Globus pallidus (tissue), 1 donor: ENCODE measurements at regions not wholly inside any gene's neighbourhood (a gene's known extent, or its start where the extent isn't known, plus 50 kb on each side); places are given as distances from the start of the nearest gene placed in this dataset.
"Not testable (repeated sequence)": the region's sequence is repeated elsewhere in the genome, so short reads cannot be mapped to it uniquely, and the experiment has no call there.

Experiments
- DNase-seq: peaks from one replicate; pipeline ENCODE4 v3.0.0-alpha.2; 2015; ENCODE audit warnings: low spot score

GRCh38 chr3:26070854-26071253 lies 281.0 kb downstream of the OXSM start:
- no peak for DNase-seq

- no peak for DNase-seq
Observed at GRCh38 chr3:26074080-26074479, 284.2 kb downstream of the OXSM start.

GRCh38 chr3:26078539-26078938 lies 288.6 kb downstream of the OXSM start:
- DNase-seq: no peak

DNA sequence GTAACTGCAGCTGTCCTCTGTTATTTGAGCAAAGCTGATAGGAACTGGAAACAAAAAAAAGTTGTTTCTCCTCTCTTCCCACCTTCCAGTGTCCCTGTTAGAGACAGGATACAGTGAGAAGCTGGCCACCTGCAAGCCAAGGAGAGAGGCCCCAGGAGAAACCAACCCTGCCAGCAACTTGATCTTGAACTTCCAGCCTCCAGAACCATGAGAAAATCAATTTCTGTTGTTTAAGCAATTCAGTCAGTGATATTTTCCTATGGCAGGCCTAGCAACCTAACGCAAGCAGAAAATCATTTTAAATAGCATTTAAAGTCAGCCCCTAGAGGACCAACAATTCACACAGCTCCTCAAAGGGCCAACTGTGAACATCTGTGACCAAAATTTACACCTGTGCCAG lies 291.3 kb downstream of the OXSM start:
- no peak for DNase-seq

- DNase-seq: no peak
Observed at GRCh38 chr3:26081806-26082205, 291.9 kb downstream of the OXSM start.

DNA sequence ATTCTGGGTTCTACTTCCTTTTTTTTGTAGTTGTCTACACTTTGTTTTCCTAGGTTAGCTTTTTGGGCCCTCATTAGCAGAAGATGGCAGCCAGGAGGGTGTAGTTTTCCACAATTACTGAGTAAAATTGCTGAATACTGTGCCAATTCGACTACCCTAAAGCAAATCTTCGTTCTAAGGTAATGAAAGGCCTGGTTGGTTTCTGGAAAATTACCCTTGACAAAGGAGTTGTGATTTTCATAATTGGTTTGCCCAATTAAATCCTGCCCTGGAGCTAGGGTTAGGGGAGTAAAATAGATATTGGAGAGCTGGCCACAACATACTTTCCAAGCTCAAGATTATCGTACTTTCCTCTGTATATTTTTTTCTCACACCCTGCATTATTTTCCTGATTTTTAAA lies 293.0 kb downstream of the OXSM start:
- DNase-seq: no peak

GRCh38 chr3:26084629-26085028 lies 294.7 kb downstream of the OXSM start:
- DNase-seq: no peak

GRCh38 chr3:26087751-26088150 lies 297.9 kb downstream of the OXSM start:
- DNase-seq: no peak

DNA sequence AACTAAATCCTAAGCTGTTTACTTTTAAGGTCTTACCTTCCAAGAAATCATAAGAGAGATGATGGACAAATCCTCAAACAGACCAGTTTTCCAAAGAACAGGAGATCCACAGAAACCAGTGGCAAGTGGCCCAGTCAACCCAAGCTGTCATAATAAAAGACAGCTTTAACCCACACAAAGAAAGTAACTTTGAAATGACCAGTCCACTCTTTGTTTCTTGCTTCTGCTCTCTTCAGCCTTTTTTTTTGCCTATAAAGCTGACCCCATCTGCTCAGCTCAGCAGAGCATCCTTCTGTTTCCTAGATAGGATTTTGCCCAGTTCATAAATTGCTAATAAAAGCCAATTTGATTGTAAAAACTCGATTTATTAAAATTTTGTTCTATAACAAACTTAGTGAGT lies 299.4 kb downstream of the OXSM start:
- DNase-seq: no peak

GRCh38 chr3:26090589-26090988 lies 300.7 kb downstream of the OXSM start:
- no peak for DNase-seq

GRCh38 chr3:26091096-26091495 lies 301.2 kb downstream of the OXSM start:
- no peak for DNase-seq

DNA sequence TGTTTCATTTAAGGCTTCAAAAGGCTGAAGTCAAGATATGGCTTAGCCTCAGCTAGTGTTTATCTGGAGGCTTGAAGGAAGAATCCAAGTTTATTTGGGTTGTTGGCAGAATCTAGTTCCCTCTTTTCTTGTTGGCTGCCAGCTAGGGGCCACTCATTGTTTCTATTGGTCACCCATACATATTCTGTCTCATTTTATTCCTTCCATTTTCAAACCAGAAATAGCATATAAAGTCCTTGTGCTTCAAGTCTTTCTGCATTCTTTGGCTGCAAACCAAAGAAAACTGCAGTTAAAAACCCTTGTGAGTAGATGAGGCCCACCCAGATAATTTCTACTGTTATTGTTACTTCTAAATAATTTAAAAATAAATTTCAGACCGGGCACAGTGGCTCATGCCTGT lies 301.7 kb downstream of the OXSM start:
- no peak for DNase-seq

DNA sequence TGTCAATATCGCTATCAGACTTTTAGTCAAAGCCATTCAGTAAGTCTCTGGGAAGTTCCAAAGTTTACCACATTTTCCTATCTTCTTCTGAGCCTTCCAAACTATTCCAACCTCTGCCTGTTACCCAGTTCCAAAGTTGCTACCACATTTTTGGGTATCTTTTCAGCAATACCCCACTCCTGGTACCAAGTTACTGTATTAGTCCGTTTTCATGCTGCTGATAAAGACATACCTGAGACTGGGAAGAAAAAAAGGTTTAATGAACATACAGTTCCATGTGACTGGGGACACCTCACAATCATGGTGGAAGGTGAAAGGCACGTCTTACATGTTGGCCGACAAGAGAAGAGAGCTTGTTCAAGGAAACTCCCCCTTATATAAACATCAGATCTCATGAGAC lies 307.2 kb downstream of the OXSM start:
- not testable (repeated sequence) for DNase-seq

DNA sequence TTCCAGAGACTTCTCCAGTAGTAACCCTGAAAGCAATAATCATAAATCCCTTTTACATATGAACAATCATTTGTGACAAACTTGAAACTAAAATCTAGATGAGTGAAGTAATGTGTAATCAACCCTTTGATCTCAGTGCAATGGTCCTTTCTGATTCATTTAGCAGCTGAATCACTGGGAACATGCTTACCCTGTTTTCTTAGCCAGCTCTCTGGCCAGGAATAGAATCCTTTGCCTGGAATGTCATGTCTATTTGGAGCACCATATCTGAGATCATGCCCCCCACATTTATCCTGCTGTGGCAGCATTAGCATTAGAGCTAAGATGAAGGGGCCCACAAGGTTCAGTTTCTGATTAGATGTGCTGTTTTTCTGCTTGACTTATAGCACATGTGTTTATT lies 309.8 kb downstream of the OXSM start:
- no peak for DNase-seq

DNA sequence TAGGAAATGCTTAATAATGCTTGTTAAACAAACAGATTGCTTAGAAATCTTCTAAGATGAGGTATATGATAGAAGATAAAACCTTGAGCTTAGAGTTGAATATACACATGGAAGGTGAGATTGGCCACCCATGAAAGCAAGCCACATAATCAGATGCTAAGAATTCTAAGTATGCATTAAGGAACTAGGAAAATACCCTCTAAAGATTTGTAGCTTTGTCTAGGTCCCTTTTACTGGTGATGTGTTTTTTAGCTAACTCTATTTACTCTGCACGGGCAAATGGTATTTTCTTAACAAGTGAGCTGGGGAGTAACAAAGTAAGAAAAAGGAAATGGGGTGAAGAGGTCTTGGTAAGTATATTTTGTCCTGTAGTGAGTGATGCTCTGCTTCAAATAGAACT lies 310.3 kb downstream of the OXSM start:
- no peak for DNase-seq

- DNase-seq: no peak
Observed at GRCh38 chr3:26102376-26102775, 312.5 kb downstream of the OXSM start.

GRCh38 chr3:26104851-26105251 lies 315.0 kb downstream of the OXSM start:
- no peak for DNase-seq

GRCh38 chr3:26105261-26105660 lies 315.4 kb downstream of the OXSM start:
- no peak for DNase-seq

GRCh38 chr3:26106228-26106627 lies 316.3 kb downstream of the OXSM start:
- no peak for DNase-seq

- no peak for DNase-seq
Observed at GRCh38 chr3:26108846-26109489, 319.1 kb downstream of the OXSM start.

DNA sequence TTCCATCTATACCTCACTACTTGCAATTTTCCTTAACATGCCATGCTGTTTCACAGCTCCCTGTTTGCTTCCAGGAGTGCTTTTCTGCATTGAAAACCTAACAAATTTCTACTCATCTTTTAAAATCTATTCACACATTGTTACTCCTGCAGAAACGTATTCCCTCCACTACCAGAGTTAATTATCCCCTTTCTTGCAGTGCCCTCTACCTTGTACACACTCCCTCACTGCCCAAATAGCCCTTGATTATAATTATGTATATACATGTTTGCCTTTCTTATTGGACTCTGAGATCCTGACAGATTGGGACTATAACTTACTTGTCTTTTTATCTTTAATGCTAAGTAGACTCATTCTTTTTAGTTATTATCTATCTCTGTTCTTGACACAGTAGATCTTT lies 325.0 kb downstream of the OXSM start:
- DNase-seq: no peak

DNA sequence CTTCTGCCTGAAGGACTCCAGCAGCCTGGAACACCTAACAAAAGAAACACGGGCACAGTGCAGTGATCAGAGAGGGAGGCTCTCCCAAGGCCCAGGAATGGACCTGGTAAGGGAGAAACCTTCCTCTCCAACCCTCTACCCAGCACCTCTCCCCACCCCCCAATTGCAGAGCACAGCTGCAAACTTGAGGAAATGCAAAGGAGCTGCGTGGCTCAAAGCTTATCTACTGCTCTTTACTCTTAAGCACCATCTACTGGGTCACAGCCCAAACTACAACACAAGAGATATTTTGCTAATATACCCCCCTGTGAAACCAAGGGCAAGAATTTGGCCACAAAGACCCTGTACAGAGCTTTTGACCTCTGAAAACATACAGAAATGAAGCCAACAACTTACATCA lies 328.3 kb downstream of the OXSM start:
- DNase-seq: no peak

- no peak for DNase-seq
Observed at GRCh38 chr3:26132942-26133341, 343.1 kb downstream of the OXSM start.

- no peak for DNase-seq
Observed at GRCh38 chr3:26141296-26141695, 351.4 kb downstream of the OXSM start.

GRCh38 chr3:26145769-26146168 lies 355.9 kb downstream of the OXSM start:
- DNase-seq: no peak
